ENCODE measurements at regions not wholly inside any gene's neighbourhood (a gene's known extent, or its start where the extent isn't known, plus 50 kb on each side); places are given as distances from the start of the nearest gene placed in this dataset.

GRCh38 chrX:30950391-30950790, 61.3 kb upstream of the TAB3 start:
- ChIA-PET CTCF (interaction anchor here (0.8 kb wide), 1 partner anchor 55 kb away, joined by 3 read pairs; no protein-coding TSS in a partner anchor), POLR2A (ENCODE audit: unreplicated experiment) (no interaction called here)
- TF ChIP-seq, protein P1, sequence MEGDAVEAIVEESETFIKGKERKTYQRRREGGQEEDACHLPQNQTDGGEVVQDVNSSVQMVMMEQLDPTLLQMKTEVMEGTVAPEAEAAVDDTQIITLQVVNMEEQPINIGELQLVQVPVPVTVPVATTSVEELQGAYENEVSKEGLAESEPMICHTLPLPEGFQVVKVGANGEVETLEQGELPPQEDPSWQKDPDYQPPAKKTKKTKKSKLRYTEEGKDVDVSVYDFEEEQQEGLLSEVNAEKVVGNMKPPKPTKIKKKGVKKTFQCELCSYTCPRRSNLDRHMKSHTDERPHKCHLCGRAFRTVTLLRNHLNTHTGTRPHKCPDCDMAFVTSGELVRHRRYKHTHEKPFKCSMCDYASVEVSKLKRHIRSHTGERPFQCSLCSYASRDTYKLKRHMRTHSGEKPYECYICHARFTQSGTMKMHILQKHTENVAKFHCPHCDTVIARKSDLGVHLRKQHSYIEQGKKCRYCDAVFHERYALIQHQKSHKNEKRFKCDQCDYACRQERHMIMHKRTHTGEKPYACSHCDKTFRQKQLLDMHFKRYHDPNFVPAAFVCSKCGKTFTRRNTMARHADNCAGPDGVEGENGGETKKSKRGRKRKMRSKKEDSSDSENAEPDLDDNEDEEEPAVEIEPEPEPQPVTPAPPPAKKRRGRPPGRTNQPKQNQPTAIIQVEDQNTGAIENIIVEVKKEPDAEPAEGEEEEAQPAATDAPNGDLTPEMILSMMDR (conservative IDR thresholded peaks at IDR 0.05; ENCODE audit: low read depth, low read length): no peak
- TF ChIP-seq, protein P2, sequence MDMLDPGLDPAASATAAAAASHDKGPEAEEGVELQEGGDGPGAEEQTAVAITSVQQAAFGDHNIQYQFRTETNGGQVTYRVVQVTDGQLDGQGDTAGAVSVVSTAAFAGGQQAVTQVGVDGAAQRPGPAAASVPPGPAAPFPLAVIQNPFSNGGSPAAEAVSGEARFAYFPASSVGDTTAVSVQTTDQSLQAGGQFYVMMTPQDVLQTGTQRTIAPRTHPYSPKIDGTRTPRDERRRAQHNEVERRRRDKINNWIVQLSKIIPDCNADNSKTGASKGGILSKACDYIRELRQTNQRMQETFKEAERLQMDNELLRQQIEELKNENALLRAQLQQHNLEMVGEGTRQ (IDR thresholded peaks at IDR 0.05; ENCODE audit: low read depth, low read length): no peak
- TF ChIP-seq CEBPB (IDR thresholded peaks at IDR 0.05; ENCODE audit: low read depth, low read length) (no peak), NFE2L2 (IDR thresholded peaks at IDR 0.05; ENCODE audit: low read depth, low read length) (no peak), MAFK (IDR thresholded peaks at IDR 0.05; ENCODE audit: low read depth, low read length) (no peak), CHD1 (IDR thresholded peaks at IDR 0.05; ENCODE audit: low read depth, low read length) (no peak), RCOR1 (IDR thresholded peaks at IDR 0.05; ENCODE audit: insufficient replicate concordance, low read length) (no peak), BHLHE40 (IDR thresholded peaks at IDR 0.05; ENCODE audit: low read depth, low read length) (no peak), MAZ (IDR thresholded peaks at IDR 0.05; ENCODE audit: borderline replicate concordance, low read depth, low read length) (no peak), SMC3 (IDR thresholded peaks at IDR 0.05; ENCODE audit: low read depth, low read length) (no peak), MXI1 (IDR thresholded peaks at IDR 0.05; ENCODE audit: borderline replicate concordance, low read depth, low read length) (no peak), RAD21 (IDR thresholded peaks at IDR 0.05; ENCODE audit: low read length) (no peak), POLR2A (IDR thresholded peaks at IDR 0.05; ENCODE audit: low read depth, low read length) (no peak)
- TF ChIP-seq, protein P3, sequence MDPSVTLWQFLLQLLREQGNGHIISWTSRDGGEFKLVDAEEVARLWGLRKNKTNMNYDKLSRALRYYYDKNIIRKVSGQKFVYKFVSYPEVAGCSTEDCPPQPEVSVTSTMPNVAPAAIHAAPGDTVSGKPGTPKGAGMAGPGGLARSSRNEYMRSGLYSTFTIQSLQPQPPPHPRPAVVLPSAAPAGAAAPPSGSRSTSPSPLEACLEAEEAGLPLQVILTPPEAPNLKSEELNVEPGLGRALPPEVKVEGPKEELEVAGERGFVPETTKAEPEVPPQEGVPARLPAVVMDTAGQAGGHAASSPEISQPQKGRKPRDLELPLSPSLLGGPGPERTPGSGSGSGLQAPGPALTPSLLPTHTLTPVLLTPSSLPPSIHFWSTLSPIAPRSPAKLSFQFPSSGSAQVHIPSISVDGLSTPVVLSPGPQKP (IDR thresholded peaks at IDR 0.05; ENCODE audit: borderline replicate concordance, low read depth, low read length): no peak
- H2AK5ac ChIP-seq (ENCODE audit: low read depth, low read length): no peak overlapping the region
- H2BK15ac ChIP-seq (ENCODE audit: low read depth, low read length): no peak overlapping the region
- no peak overlapping the region for H4K5ac ChIP-seq (ENCODE audit: low read depth, low read length)
- no peak overlapping the region for H3K18ac ChIP-seq (ENCODE audit: low read depth, low read length)
- no peak overlapping the region for H4K91ac ChIP-seq (ENCODE audit: insufficient read depth, low read depth, low read length)
- no peak overlapping the region for H2AK9ac ChIP-seq (replicated peaks; ENCODE audit: low read depth, low read length, poor library complexity)
- H3K4me3 ChIP-seq (ENCODE audit: insufficient read depth, low read depth, low read length): no peak overlapping the region
- H3K4me1 ChIP-seq (ENCODE audit: control insufficient read depth, insufficient read depth, low read length): no peaks in the 10 kb centered on the region
- no peak overlapping the region for H4K8ac ChIP-seq (ENCODE audit: low read depth in 2 of 2, low read length in 2 of 2)
- H3K27me3 ChIP-seq (ENCODE audit: control insufficient read depth, insufficient read depth, low read length): no peaks in the 10 kb centered on the region
- no peak overlapping the region for H3K23ac ChIP-seq (ENCODE audit: low read depth, low read length)
- no peak overlapping the region for H2BK120ac ChIP-seq (ENCODE audit: low read depth, low read length)
- ATAC-seq (ENCODE audit: low read depth) (no peak), DNase-seq (no peak)
- intact Hi-C loops (cut with micrococcal nuclease): no loop called here
- dilution Hi-C loops (cut with HindIII; ENCODE audit: low sequenced_read_pairs, unreplicated experiment): no loop called here
- no peak overlapping the region for H2BK20ac ChIP-seq (ENCODE audit: low read depth, low read length)
- no TSS peak for BruUV-seq (replicated peaks)
- H3K56ac ChIP-seq (ENCODE audit: extremely low read depth, insufficient read depth, low read length): no peak overlapping the region
- no peak overlapping the region for H2BK5ac ChIP-seq (ENCODE audit: low read depth, low read length, poor library complexity, severe bottlenecking)
- H3K27ac ChIP-seq (ENCODE audit: insufficient read depth, low read length): no peak overlapping the region
- H3K14ac ChIP-seq (replicated peaks; ENCODE audit: low read depth, low read length): no peak overlapping the region
- no peak overlapping the region for H3K4me2 ChIP-seq (ENCODE audit: low read depth, low read length)
- no peaks in the 10 kb centered on the region for H3K79me1 ChIP-seq (ENCODE audit: low read depth in 1 of 2, low read length in 2 of 2)
- no peaks in the 10 kb centered on the region for H3K9me3 ChIP-seq (ENCODE audit: control insufficient read depth, insufficient read depth, low read length)
- in situ Hi-C loops (cut with MboI; ENCODE audit: low sequenced_read_pairs): no loop called here
- no CpG with 5 or more reads among the region's 2 CpGs for WGBS, 2 experiments (ENCODE audit: extremely low coverage in 2 of 2, insufficient read length in 1 of 2)
- H4K20me1 ChIP-seq (ENCODE audit: insufficient read depth, low read length): no peaks in the 10 kb centered on the region
- no peak overlapping the region for H2AFZ ChIP-seq (replicated peaks; ENCODE audit: low read length, poor library complexity)
- no peak overlapping the region for H3K9ac ChIP-seq (ENCODE audit: low read depth, low read length)
- no peaks in the 10 kb centered on the region for H3K9me1 ChIP-seq (ENCODE audit: insufficient read depth, low read length)
- no peaks in the 10 kb centered on the region for H3K36me3 ChIP-seq (ENCODE audit: control insufficient read depth, insufficient read depth, low read length)
- H3K4ac ChIP-seq (ENCODE audit: low read depth, low read length): no peak overlapping the region

Measured in IMR-90 (cell line).